H1 (cell line): ENCODE measurements at regions not wholly inside any gene's neighbourhood (a gene's known extent, or its start where the extent isn't known, plus 50 kb on each side); places are given as distances from the start of the nearest gene placed in this dataset.

Source experiments
- CTCF ChIA-PET: fragments of 300-600 bp; sonication (Branson Sonifier 250); formaldehyde crosslinking; loops from one replicate; lab custom pipeline; 2021; ENCODE audit not compliant: partially characterized antibody; lab: Charles Lee
- POLR2A ChIA-PET: fragments of 300-600 bp; sonication (Branson Sonifier 250); formaldehyde crosslinking; loops from one replicate; lab custom pipeline; 2021; ENCODE audit warnings: inconsistent platforms; ENCODE audit not compliant: partially characterized antibody; lab: Charles Lee
- DNase-seq, 2 experiments: peaks; one replicate each; pipeline versions ENCODE4 v3.0.0 to v3.0.0-alpha.2; 2010 to 2022; ENCODE audit warnings: low spot score in 2 of 2, low read depth in 1 of 2, mixed read lengths in 1 of 2
- FAIRE-seq: peaks from 2 replicates; lab custom pipeline; 2011; peaks lifted over from hg19 to GRCh38; lab: Jason Lieb, UNC
- H2AFZ ChIP-seq: 2 replicates; pipeline ENCODE4 v1.8.1; 2012; ENCODE audit warnings: low read length, inconsistent platforms
- H2AK5ac ChIP-seq: 2 replicates; pipeline ENCODE4 v1.6.1; 2013; ENCODE audit warnings: low read depth, low read length
- H2BK120ac ChIP-seq: replicated peaks from 2 replicates; pipeline ENCODE3; 2013; ENCODE audit warnings: low read depth, low read length, inconsistent platforms
- H2BK12ac ChIP-seq: 2 replicates; pipeline ENCODE4 v1.6.1; 2013; ENCODE audit warnings: low read depth, low read length
- H2BK15ac ChIP-seq: 2 replicates; pipeline ENCODE4 v1.6.1; 2013; ENCODE audit warnings: low read length
- H2BK20ac ChIP-seq: 2 replicates; pipeline ENCODE4 v1.6.1; 2013; ENCODE audit warnings: low read length
- H2BK5ac ChIP-seq: 2 replicates; pipeline ENCODE4 v1.6.1; 2013; ENCODE audit warnings: low read depth, low read length
- H3K14ac ChIP-seq: 2 replicates; pipeline ENCODE4 v1.6.1; 2013; ENCODE audit warnings: inconsistent platforms; ENCODE audit not compliant: insufficient read length
- H3K18ac ChIP-seq: 2 replicates; pipeline ENCODE4 v1.6.1; 2013; ENCODE audit warnings: low read length; ENCODE audit errors: extremely low read depth
- H3K23ac ChIP-seq: 2 replicates; pipeline ENCODE4 v1.6.1; 2013; ENCODE audit warnings: inconsistent platforms; ENCODE audit not compliant: insufficient read length
- H3K23me2 ChIP-seq: 2 replicates; pipeline ENCODE4 v1.6.1; 2013; ENCODE audit warnings: low read depth, low read length
- H3K27ac ChIP-seq: 2 replicates; pipeline ENCODE4 v1.6.1; 2011; ENCODE audit warnings: low read depth, low read length, inconsistent platforms
- H3K27me3 ChIP-seq, 4 experiments: replicated peaks in 1 of 4; 1 replicate in 1 of 4; 2 replicates in 3 of 4; pipeline versions ENCODE4 v1.6.1 to v1.8.1; 2011 to 2013; ENCODE audit warnings: low read length in 3 of 4, mild to moderate bottlenecking in 3 of 4, inconsistent platforms in 2 of 4, mixed read lengths in 2 of 4, moderate library complexity in 1 of 4; ENCODE audit not compliant: control insufficient read depth in 3 of 4, insufficient read depth in 3 of 4; ENCODE audit errors: extremely low read depth in 1 of 4
- H3K36me3 ChIP-seq, 4 experiments: 2 replicates each; pipeline versions ENCODE4 v1.6.1 to v1.8.1; 2011 to 2013; ENCODE audit warnings: mild to moderate bottlenecking in 4 of 4, low read length in 3 of 4, moderate library complexity in 2 of 4, control low read depth in 1 of 4, inconsistent platforms in 1 of 4; ENCODE audit not compliant: insufficient read depth in 4 of 4, control insufficient read depth in 2 of 4
- H3K4ac ChIP-seq: replicated peaks from 2 replicates; pipeline ENCODE3; 2013; ENCODE audit warnings: low read length, low read depth, mixed read lengths, inconsistent platforms; ENCODE audit not compliant: insufficient read length
- H3K4me1 ChIP-seq, 4 experiments: replicated peaks in 1 of 4; 1 replicate in 1 of 4; 2 replicates in 3 of 4; pipeline versions ENCODE4 v1.6.1 to v1.8.1; 2011 to 2013; ENCODE audit warnings: low read length in 3 of 4, inconsistent platforms in 2 of 4, mixed read lengths in 1 of 4; ENCODE audit not compliant: insufficient read depth in 4 of 4, control insufficient read depth in 3 of 4
- H3K4me2 ChIP-seq, 2 experiments: 2 replicates each; pipeline versions ENCODE4 v1.6.1 to v1.8.1; 2011 to 2013; ENCODE audit warnings: low read depth in 2 of 2, low read length in 2 of 2, control low read depth in 1 of 2, inconsistent platforms in 1 of 2, mild to moderate bottlenecking in 1 of 2; ENCODE audit not compliant: insufficient read depth in 1 of 2
- H3K4me3 ChIP-seq, 4 experiments: fragments of 200-600, 300-600 bp in 1 of 4; sonication (generic), shearing (Covaris generic), sonication (Bioruptor Twin) in 1 of 4; 2 replicates each; pipeline versions ENCODE4 v1.5.1 to v1.8.1; 2011 to 2016; ENCODE audit warnings: low read length in 4 of 4, low read depth in 3 of 4, control low read depth in 2 of 4, inconsistent platforms in 2 of 4, mild to moderate bottlenecking in 2 of 4, mixed read lengths in 1 of 4, moderate library complexity in 1 of 4; ENCODE audit not compliant: insufficient read depth in 2 of 4; ENCODE audit errors: extremely low read depth in 1 of 4
- H3K56ac ChIP-seq: replicated peaks from 2 replicates; pipeline ENCODE3; 2013; ENCODE audit warnings: low read depth, mild to moderate bottlenecking, mixed read lengths, low read length, inconsistent platforms; ENCODE audit not compliant: insufficient read length
- H3K79me1 ChIP-seq: 2 replicates; pipeline ENCODE4 v1.6.1; 2013; ENCODE audit warnings: low read depth, low read length, control low read depth
- H3K79me2 ChIP-seq, 2 experiments: 2 replicates each; pipeline versions ENCODE4 v1.6.1 to v1.8.1; 2012 to 2013; ENCODE audit warnings: low read length in 2 of 2, mild to moderate bottlenecking in 2 of 2, inconsistent platforms in 1 of 2; ENCODE audit not compliant: insufficient read depth in 2 of 2, control insufficient read depth in 1 of 2
- H3K9ac ChIP-seq, 4 experiments: replicated peaks in 1 of 4; 1 replicate in 1 of 4; 2 replicates in 3 of 4; pipeline versions ENCODE4 v1.6.1 to v1.8.1; 2011 to 2013; ENCODE audit warnings: low read depth in 3 of 4, low read length in 3 of 4, control low read depth in 2 of 4, mild to moderate bottlenecking in 2 of 4, moderate library complexity in 2 of 4, inconsistent platforms in 1 of 4; ENCODE audit errors: extremely low read depth in 1 of 4
- H3K9me3 ChIP-seq, 2 experiments: 2 replicates each; pipeline versions ENCODE4 v1.6.1 to v1.8.1; 2012 to 2013; ENCODE audit warnings: mild to moderate bottlenecking in 2 of 2, moderate library complexity in 2 of 2, control low read depth in 1 of 2, inconsistent platforms in 1 of 2, low read depth in 1 of 2, low read length in 1 of 2, mixed read lengths in 1 of 2; ENCODE audit not compliant: insufficient read depth in 2 of 2
- H4K20me1 ChIP-seq, 2 experiments: replicated peaks in 1 of 2; 2 replicates each; pipeline versions ENCODE3 to v1.8.1; 2011 to 2013; ENCODE audit warnings: inconsistent platforms in 2 of 2, low read length in 2 of 2, mild to moderate bottlenecking in 1 of 2; ENCODE audit not compliant: insufficient read depth in 2 of 2, control insufficient read depth in 1 of 2
- H4K5ac ChIP-seq: 2 replicates; pipeline ENCODE4 v1.6.1; 2013; ENCODE audit warnings: low read length, low read depth, mixed read lengths, inconsistent platforms; ENCODE audit not compliant: insufficient read length
- H4K8ac ChIP-seq: 2 replicates; pipeline ENCODE4 v1.8.0; 2013; ENCODE audit warnings: mild to moderate bottlenecking, moderate library complexity, low read length, inconsistent platforms; ENCODE audit not compliant: insufficient read depth; ENCODE audit errors: extremely low read depth
- H4K91ac ChIP-seq: replicated peaks from 2 replicates; pipeline ENCODE3; 2013; ENCODE audit warnings: low read length, mixed read lengths, inconsistent platforms; ENCODE audit not compliant: insufficient read length
- BACH1 ChIP-seq: IDR thresholded peaks from 2 replicates; pipeline ENCODE4 v1.6.1; 2012; ENCODE audit warnings: low read length, improper control_type of control experiment
- BRCA1 ChIP-seq: IDR thresholded peaks from 2 replicates; pipeline ENCODE4 v1.6.1; 2012; ENCODE audit warnings: low read depth, low read length, improper control_type of control experiment
- CHD2 ChIP-seq: IDR thresholded peaks from 2 replicates; pipeline ENCODE4 v1.6.1; 2012; ENCODE audit warnings: low read length, improper control_type of control experiment
- HDAC6 ChIP-seq: IDR thresholded peaks from one replicate; pipeline ENCODE4 v1.7.1; 2012; ENCODE audit warnings: low read depth, mild to moderate bottlenecking, inconsistent platforms, low read length, moderate library complexity
- KDM4A ChIP-seq: IDR thresholded peaks from one replicate; pipeline ENCODE4 v1.7.1; 2012; ENCODE audit warnings: low read depth, mild to moderate bottlenecking, moderate library complexity, low read length, inconsistent platforms; ENCODE audit not compliant: severe bottlenecking
- POLR2AphosphoS5 ChIP-seq: IDR thresholded peaks from 2 replicates; pipeline ENCODE4 v1.6.1; 2011; ENCODE audit warnings: low read depth, low read length
- RAD21 ChIP-seq, 2 experiments: IDR thresholded peaks in 1 of 2; conservative IDR thresholded peaks in 1 of 2; 2 replicates each; pipeline ENCODE4 v1.6.1; 2011; ENCODE audit warnings: low read depth in 2 of 2, low read length in 2 of 2, improper control_type of control experiment in 1 of 2, inconsistent platforms in 1 of 2, mild to moderate bottlenecking in 1 of 2, moderate library complexity in 1 of 2
- SIX5 ChIP-seq: IDR thresholded peaks from 2 replicates; pipeline ENCODE4 v1.6.1; 2011; ENCODE audit warnings: mild to moderate bottlenecking, low read depth, low read length
- TBP ChIP-seq: IDR thresholded peaks from 2 replicates; pipeline ENCODE4 v1.6.1; 2011; ENCODE audit warnings: low read depth, low read length, improper control_type of control experiment
- TEAD4 ChIP-seq: IDR thresholded peaks from 2 replicates; pipeline ENCODE4 v1.6.1; 2012; ENCODE audit warnings: low read depth, low read length, inconsistent platforms, mixed read lengths
- YY1 ChIP-seq: IDR thresholded peaks from 2 replicates; pipeline ENCODE4 v1.6.1; 2011; ENCODE audit warnings: low read depth, mild to moderate bottlenecking, low read length
- ZNF274 ChIP-seq: IDR thresholded peaks from 2 replicates; pipeline ENCODE4 v1.7.0; 2012; ENCODE audit warnings: low read length, borderline replicate concordance; ENCODE audit errors: extremely low read depth
- WGBS, 2 experiments: shearing (Covaris generic) in 1 of 2; methylation state at CpG; one replicate each; pipeline versions ENCODE4 v1.1.6 to v1.1.7; 2013 to 2015; ENCODE audit warnings: low lambda C conversion rate in 2 of 2, mixed read lengths in 2 of 2, inconsistent platforms in 1 of 2, low coverage in 1 of 2, missing lambda C conversion rate in 1 of 2; ENCODE audit not compliant: insufficient replicate concordance in 2 of 2, insufficient coverage in 1 of 2, insufficient read length in 1 of 2; ENCODE audit errors: extremely low coverage in 1 of 2, missing lambda C conversion rate in 1 of 2; 5-methylcytosine and 5-hydroxymethylcytosine counted together
- TF ChIP-seq, protein P1 (sequence below), 3 experiments: IDR thresholded peaks; 1 replicate in 2 of 3; 2 replicates in 1 of 3; pipeline versions ENCODE4 v1.5.1 to v1.6.1; 2011; ENCODE audit warnings: low read length in 3 of 3, mild to moderate bottlenecking in 3 of 3, inconsistent platforms in 2 of 3, low read depth in 1 of 3, moderate library complexity in 1 of 3; ENCODE audit not compliant: insufficient read depth in 1 of 3; ENCODE audit errors: control extremely low read depth in 1 of 3

DNA sequence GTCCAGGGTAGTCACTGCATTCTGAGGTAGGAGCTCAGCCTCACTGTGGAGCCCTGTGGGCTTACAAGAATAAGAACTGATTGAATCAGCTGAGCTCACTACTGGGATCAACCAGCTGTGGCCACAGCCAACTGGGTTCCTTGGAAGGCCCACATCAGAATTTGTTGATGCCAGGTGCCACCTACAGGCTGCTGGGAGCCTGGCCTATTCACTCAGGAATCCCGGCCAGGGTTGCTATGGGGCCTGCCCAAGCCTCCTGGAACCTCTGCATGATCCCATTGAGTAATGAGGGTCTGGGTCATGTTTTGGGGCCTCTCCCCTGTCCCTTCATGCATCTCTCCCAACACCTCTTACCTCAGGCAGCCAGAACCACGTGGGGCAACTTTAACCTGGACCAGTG is 53.9 kb upstream of the KIAA1210 start:
- CTCF ChIA-PET: interaction anchor here (0.9 to 1.7 kb wide), 6 partner anchors 12 to 155 kb away, joined by 3 to 6 read pairs (median 3); no protein-coding TSS in a partner anchor
- H2AK5ac ChIP-seq: no peak overlapping the region
- H3K27me3 ChIP-seq: no peaks in the 10 kb centered on the region
- no peak overlapping the region for H2BK120ac ChIP-seq
- no peak overlapping the region for H3K23ac ChIP-seq
- no peak overlapping the region for H2BK15ac ChIP-seq
- no peak overlapping the region for H4K5ac ChIP-seq
- H3K4ac ChIP-seq: no peak overlapping the region
- H3K79me2 ChIP-seq: no peaks in the 10 kb centered on the region
- no peak overlapping the region for H3K4me2 ChIP-seq
- no peaks in the 10 kb centered on the region for H3K36me3 ChIP-seq
- H3K18ac ChIP-seq: no peak overlapping the region
- 71% methylated on average over 1 of the region's 2 CpGs; no CpG with 5 or more reads in 1 of the 2 experiments for WGBS, 2 experiments
- FAIRE-seq: no peak
- H2BK12ac ChIP-seq: no peak overlapping the region
- no peak overlapping the region for H3K27ac ChIP-seq
- H2BK20ac ChIP-seq: no peak overlapping the region
- no peaks in the 10 kb centered on the region for H3K23me2 ChIP-seq
- no peaks in the 10 kb centered on the region for H4K20me1 ChIP-seq
- H3K9me3 ChIP-seq: no peaks in the 10 kb centered on the region
- H4K91ac ChIP-seq: no peak overlapping the region
- POLR2A ChIA-PET: no interaction called here
- no peak overlapping the region for H3K56ac ChIP-seq
- no peak overlapping the region for H2BK5ac ChIP-seq
- no peaks in the 10 kb centered on the region for H3K79me1 ChIP-seq
- H3K14ac ChIP-seq: no peak overlapping the region
- H4K8ac ChIP-seq: no peak overlapping the region
- H3K9ac ChIP-seq: no peak overlapping the region
- peak in 1 of 2 experiments; percentile 47 for DNase-seq
- no peak overlapping the region for H3K4me3 ChIP-seq
- H2AFZ ChIP-seq: no peak overlapping the region
- H3K4me1 ChIP-seq: no peaks in the 10 kb centered on the region
- no peak for TF ChIP-seq POLR2AphosphoS5
- no peak for TF ChIP-seq CHD2
- no peak for TF ChIP-seq BRCA1
- no peak for TF ChIP-seq HDAC6
- TF ChIP-seq RAD21 (IDR thresholded peaks at IDR 0.05 in 1 of 2, conservative IDR thresholded peaks at IDR 0.05 in 1 of 2; ENCODE audit: low read depth in 2 of 2, low read length in 2 of 2): peak; percentile 67 to 74
- TF ChIP-seq BACH1: no peak
- no peak for TF ChIP-seq TBP
- no peak for TF ChIP-seq YY1
- TF ChIP-seq SIX5: no peak
- TF ChIP-seq KDM4A: no peak
- TF ChIP-seq ZNF274: no peak
- no peak for TF ChIP-seq TEAD4
- TF ChIP-seq, protein P1, sequence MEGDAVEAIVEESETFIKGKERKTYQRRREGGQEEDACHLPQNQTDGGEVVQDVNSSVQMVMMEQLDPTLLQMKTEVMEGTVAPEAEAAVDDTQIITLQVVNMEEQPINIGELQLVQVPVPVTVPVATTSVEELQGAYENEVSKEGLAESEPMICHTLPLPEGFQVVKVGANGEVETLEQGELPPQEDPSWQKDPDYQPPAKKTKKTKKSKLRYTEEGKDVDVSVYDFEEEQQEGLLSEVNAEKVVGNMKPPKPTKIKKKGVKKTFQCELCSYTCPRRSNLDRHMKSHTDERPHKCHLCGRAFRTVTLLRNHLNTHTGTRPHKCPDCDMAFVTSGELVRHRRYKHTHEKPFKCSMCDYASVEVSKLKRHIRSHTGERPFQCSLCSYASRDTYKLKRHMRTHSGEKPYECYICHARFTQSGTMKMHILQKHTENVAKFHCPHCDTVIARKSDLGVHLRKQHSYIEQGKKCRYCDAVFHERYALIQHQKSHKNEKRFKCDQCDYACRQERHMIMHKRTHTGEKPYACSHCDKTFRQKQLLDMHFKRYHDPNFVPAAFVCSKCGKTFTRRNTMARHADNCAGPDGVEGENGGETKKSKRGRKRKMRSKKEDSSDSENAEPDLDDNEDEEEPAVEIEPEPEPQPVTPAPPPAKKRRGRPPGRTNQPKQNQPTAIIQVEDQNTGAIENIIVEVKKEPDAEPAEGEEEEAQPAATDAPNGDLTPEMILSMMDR (IDR thresholded peaks at IDR 0.05; ENCODE audit: control extremely low read depth in 1 of 3, insufficient read depth in 1 of 3, low read depth in 1 of 3, low read length in 3 of 3): peak; percentile 46 to 64 (median 59)
